ENCODE measurements at regions not wholly inside any gene's neighbourhood (a gene's known extent, or its start where the extent isn't known, plus 50 kb on each side); places are given as distances from the start of the nearest gene placed in this dataset.

DNA sequence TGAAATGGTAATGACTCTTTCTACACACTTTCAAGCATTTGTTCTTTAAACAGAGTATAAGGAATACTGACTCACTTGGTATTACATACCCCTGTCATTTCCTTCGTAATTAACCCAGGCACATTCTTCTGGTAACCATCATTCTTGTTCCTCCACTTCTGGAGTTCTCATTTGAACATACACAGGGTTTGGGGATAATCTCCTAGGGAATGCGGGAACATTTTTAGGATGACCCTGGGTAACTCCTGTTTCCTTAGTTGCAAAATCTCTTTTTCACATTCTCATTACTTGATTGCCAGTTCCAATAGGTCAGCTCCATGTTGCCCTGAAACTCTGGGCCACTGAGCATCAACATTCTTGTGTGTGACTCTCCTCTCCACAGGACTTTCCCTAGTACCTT, 51.5 kb upstream of the E2F3 start:
- H3K27ac Mint-ChIP-seq: no peak overlapping the region
- H3K36me3 Mint-ChIP-seq (ENCODE audit: low read depth): no peaks in the 10 kb centered on the region
- peaks cover 3% of the 10 kb centered on the region for H3K4me1 Mint-ChIP-seq
- peaks cover 2% of the 10 kb centered on the region for H3K27me3 Mint-ChIP-seq
- POLR2A ChIA-PET: no interaction called here
- CTCF ChIA-PET: interaction anchor here (1.1 kb wide), 1 partner anchor 16 kb away, joined by 7 read pairs; no protein-coding TSS in a partner anchor
- peaks cover 3% of the 10 kb centered on the region for H3K9me3 Mint-ChIP-seq
- no peak overlapping the region for H3K4me3 Mint-ChIP-seq
- DNase-seq: no peak

GRCh38 chr6:20351534-20351933, 50.1 kb upstream of the E2F3 start:
- CTCF ChIA-PET: interaction anchor here (1.1 kb wide), 1 partner anchor 14 kb away, joined by 7 read pairs; no protein-coding TSS in a partner anchor

More at GRCh38 chr6:20351534-20351933, 50.1 kb upstream of the E2F3 start:
- POLR2A ChIA-PET: interaction anchor here (2.4 kb wide), 1 partner anchor 32 kb away, joined by 7 read pairs; no protein-coding TSS in a partner anchor
- Mint-ChIP-seq H3K4me3 (no peak overlapping the region), H3K9me3 (peaks cover 8% of the 10 kb centered on the region), H3K36me3 (ENCODE audit: low read depth) (peaks cover 2% of the 10 kb centered on the region), H3K27ac (no peak overlapping the region), H3K4me1 (peaks cover 3% of the 10 kb centered on the region), H3K27me3 (peaks cover 2% of the 10 kb centered on the region)
- no peak for DNase-seq

Measured in activated CD4-positive, alpha-beta memory T cell treated with anti-CD3 and anti-CD28 coated beads, Interleukin-2, amount 10 ng/mL, durations not matched to agents 7 days and 5 days (primary cell).